Epithelial cell of proximal tubule (primary cell): ENCODE measurements at regions not wholly inside any gene's neighbourhood (a gene's known extent, or its start where the extent isn't known, plus 50 kb on each side); places are given as distances from the start of the nearest gene placed in this dataset.

ENCODE experiments used
- DNase-seq: peaks from one replicate; pipeline ENCODE4 v3.0.0-alpha.2; 2011; ENCODE audit warnings: low read depth
- H3K4me3 ChIP-seq: 2 replicates; pipeline ENCODE4 v1.5.1; 2011; ENCODE audit warnings: low read depth, mild to moderate bottlenecking, low read length
- CTCF ChIP-seq: conservative IDR thresholded peaks from 2 replicates; pipeline ENCODE4 v1.5.1; 2012; ENCODE audit warnings: low read depth, mild to moderate bottlenecking, low read length

- no peak for TF ChIP-seq CTCF
- H3K4me3 ChIP-seq, result no peak overlapping the region
- no peak for DNase-seq
These were observed 55.7 kb upstream of the PHACTR2 start for GRCh38 chr6:143621876-143622605.

- TF ChIP-seq CTCF, result no peak
- no peak for DNase-seq
- H3K4me3 ChIP-seq, result no peak overlapping the region
These were observed 56.4 kb upstream of the PHACTR2 start for GRCh38 chr6:143621159-143621873.

DNA sequence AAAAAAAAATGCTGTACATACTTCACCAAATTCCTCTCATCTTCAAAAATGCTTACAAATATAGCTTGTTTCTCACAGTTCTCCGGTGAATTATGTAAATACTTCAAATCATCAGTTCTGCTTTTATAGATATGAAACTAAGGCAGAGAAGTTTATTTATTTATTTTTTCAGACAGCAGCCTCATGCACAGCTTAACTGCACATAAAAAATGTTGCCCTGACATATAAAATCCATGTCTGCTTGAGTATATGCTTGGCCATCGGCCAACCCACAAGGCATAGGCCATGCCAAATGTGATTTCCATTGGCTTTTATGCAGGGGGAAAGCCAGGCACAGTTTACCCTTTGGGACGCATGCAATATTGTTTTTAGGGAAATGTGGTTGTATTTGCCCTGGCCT lies 57.3 kb upstream of the PHACTR2 start:
- DNase-seq, result no peak
- H3K4me3 ChIP-seq, result no peak overlapping the region
- TF ChIP-seq CTCF, result no peak

- H3K4me3 ChIP-seq, result no peak overlapping the region
- DNase-seq, result no peak
- no peak for TF ChIP-seq CTCF
These were observed 57.9 kb upstream of the PHACTR2 start for GRCh38 chr6:143619824-143620401.

- no peak overlapping the region for H3K4me3 ChIP-seq
- DNase-seq, result no peak
- no peak for TF ChIP-seq CTCF
These were observed 61.0 kb upstream of the PHACTR2 start for GRCh38 chr6:143616741-143617140.

- no peak for DNase-seq
- no peak overlapping the region for H3K4me3 ChIP-seq
- TF ChIP-seq CTCF, result no peak
These were observed 62.0 kb upstream of the PHACTR2 start for GRCh38 chr6:143615785-143616184.

- no peak overlapping the region for H3K4me3 ChIP-seq
- DNase-seq, result no peak
- no peak for TF ChIP-seq CTCF
These were observed 63.5 kb upstream of the PHACTR2 start for GRCh38 chr6:143614235-143614634.
